HG02852 (cell line): ENCODE measurements at regions not wholly inside any gene's neighbourhood (a gene's known extent, or its start where the extent isn't known, plus 50 kb on each side); places are given as distances from the start of the nearest gene placed in this dataset.
A peak's percentile ranks its signal among the peaks of the same experiment; 100 is the strongest.
"Not testable (repeated sequence)": the region's sequence is repeated elsewhere in the genome, so short reads cannot be mapped to it uniquely, and the experiment has no call there.

Experiments
- ATAC-seq: cut with Tn5 transposase; IDR thresholded peaks from one replicate; pipeline ENCODE4 v1.9.1; 2021; ENCODE audit warnings: mild to moderate bottlenecking, moderate library complexity; ENCODE audit not compliant: unreplicated experiment

GRCh38 chr1:90864681-90865080 lies 147.6 kb upstream of the BARHL2 start:
- no peak for ATAC-seq

DNA sequence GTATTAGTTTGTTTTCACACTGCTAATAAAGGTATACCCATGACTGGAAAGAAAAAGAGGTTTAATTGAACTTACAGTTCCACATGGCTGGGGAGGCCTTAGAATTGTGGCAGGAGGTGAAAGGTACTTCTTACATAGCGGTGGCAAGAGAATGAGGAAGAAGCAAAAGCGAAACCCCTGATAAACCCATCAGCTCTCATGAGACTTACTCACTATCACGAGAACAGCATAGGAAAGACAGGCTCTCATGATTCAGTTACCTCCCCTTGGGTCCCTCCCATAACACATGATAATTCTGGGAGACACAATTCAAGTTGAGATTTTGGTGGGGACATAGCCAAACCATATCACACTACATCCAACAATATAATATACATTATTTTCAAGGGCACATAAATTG lies 145.7 kb upstream of the BARHL2 start:
- ATAC-seq: no peak

- ATAC-seq: not testable (repeated sequence)
Observed at GRCh38 chr1:90861421-90861820, 144.3 kb upstream of the BARHL2 start.

DNA sequence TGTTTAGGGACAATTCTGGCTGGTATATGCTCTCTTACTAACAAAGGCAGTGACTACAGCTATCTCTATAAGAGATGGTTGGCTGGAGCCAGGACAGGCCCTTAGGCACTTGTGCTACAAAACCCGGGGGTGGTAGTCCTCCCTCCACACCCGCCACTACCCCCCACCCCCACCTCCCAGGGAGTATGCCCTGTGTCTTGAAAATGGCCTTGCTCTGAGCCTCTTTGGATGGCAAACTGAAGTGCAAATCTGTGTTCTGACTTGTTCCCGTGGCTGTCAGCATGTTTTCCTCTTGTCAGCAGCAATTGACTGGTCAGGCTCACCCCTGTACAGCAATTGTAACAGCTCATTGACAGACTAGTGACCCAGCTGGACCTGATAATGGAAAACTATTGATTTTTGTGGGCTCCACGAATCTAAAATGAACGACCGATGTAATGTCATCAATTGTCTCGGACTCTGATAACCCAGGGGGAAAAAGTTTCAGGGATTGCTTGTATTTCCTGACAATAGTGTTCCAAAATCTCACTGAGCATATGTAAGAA lies 139.4 kb upstream of the BARHL2 start:
- no peak for ATAC-seq

GRCh38 chr1:90854397-90854924 lies 137.4 kb upstream of the BARHL2 start:
- no peak for ATAC-seq

GRCh38 chr1:90851711-90852050 lies 134.6 kb upstream of the BARHL2 start:
- no peak for ATAC-seq

DNA sequence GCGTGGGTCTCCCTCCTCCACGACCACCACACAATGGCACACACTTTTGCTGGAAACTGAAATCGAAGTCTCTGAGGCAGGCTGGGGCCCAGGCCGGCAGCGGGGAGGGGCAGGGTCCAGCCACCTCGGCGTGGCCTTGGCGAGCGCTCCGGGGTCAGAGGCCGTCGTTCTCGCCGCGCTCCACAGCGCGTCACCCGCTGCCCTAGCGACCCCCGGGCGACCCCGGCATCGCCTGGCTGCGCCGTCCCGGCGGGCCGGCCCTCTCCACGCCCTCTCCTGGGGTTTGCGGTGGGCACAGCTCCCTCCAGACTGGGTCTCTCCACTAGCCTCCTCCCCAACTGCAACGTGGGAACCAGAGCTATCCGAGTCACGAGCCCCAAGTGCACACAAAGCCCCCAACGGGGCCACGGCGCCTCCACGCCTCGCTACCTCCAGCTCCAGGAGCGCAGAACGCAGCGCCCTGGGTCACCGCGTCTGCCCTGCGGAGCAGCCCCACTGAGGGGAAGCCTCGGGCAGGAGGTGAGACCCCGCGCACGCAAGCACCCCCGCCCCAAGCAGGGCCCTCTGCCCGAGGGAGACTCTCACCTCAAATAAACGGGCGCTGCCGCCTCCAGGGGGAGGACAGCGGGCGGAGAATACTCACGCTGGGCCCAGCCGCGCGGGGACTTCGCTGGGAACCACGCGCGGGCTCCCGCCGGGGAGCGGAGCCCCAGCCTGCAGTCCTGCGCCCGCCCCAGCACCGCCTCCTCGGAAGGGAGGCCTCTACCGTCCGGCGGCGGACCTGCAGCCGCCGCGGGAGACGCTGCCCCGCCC lies 134.0 kb upstream of the BARHL2 start:
- ATAC-seq: peak; percentile 98

- ATAC-seq: no peak
Observed at GRCh38 chr1:90850181-90850897, 133.2 kb upstream of the BARHL2 start.

DNA sequence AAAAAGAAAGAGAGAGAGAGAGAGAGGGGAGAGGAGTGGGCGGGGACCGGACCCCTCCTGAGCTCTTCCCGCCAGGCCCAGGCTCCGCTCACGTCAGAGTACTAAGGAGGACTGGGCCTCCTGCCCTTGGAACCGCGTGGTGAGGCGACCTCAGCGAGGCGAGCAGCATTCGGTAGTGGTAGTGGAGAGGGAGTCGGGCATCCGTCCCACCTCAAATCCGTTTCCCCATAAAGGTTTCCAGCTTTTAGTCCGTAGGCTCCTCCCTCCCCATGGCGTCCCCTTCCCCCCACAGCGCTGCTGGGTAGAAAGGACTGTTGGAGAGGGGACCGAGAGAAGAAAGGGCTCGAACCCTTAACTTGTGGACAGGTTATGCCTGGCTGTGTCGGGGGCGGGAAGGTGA lies 124.4 kb upstream of the BARHL2 start:
- no peak for ATAC-seq

DNA sequence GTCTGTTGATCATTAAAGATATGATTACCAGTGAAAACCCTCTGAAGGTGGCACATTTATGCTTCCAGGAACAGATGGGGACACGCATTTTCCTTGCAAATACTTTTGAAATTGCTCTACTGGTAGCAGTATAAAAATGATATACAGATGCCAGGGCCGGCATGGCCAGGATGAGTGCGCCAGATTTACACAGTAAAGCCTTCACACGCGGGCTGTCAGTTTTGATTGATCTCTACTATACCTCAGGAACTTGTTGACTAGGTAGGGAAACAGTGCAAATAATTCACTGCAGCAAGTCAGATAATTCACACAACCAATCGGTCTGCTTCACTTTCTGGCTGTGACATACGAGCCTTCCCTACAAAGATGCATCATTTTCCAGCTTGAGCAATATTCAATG lies 123.2 kb upstream of the BARHL2 start:
- ATAC-seq: no peak

- ATAC-seq: no peak
Observed at GRCh38 chr1:90839323-90839722, 122.2 kb upstream of the BARHL2 start.

GRCh38 chr1:90838720-90839119 lies 121.6 kb upstream of the BARHL2 start:
- no peak for ATAC-seq

DNA sequence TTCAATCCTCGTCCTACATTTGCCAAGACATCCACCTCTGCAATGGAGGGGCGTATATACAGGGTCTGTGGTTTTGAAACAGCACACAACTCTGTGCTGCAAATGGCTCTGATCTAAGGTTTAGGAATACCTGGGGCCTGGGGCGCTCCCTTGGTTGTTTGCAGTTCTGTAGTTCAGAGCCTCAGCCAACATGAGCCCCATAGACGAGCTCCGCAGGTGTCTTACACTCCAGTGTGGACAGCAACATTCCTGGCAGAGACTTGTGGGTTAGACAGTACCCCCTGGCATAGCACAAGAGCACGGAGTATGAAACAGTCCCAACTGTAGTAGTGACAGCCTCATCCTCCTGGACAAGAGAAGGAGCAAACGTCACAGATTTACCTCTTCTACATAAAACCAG lies 120.3 kb upstream of the BARHL2 start:
- ATAC-seq: no peak

DNA sequence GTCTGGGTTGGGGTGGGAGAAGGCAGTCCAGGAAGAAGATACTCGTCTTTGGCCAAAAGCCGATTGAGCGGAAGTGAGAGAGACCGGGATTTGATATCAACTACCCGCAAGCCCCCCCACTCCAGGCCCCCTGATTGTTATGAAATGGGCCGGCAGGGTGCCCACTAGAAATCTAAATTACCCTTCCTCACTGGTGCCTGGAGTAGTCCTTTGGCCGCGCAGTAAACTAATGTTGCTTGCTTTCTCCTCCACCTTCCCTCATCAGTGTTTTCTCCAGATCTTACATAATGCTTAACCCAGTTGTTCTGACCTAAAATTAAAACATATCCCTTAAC lies 119.2 kb upstream of the BARHL2 start:
- no peak for ATAC-seq

GRCh38 chr1:90835661-90836344 lies 118.7 kb upstream of the BARHL2 start:
- ATAC-seq: no peak

GRCh38 chr1:90834886-90835660 lies 118.0 kb upstream of the BARHL2 start:
- no peak for ATAC-seq

DNA sequence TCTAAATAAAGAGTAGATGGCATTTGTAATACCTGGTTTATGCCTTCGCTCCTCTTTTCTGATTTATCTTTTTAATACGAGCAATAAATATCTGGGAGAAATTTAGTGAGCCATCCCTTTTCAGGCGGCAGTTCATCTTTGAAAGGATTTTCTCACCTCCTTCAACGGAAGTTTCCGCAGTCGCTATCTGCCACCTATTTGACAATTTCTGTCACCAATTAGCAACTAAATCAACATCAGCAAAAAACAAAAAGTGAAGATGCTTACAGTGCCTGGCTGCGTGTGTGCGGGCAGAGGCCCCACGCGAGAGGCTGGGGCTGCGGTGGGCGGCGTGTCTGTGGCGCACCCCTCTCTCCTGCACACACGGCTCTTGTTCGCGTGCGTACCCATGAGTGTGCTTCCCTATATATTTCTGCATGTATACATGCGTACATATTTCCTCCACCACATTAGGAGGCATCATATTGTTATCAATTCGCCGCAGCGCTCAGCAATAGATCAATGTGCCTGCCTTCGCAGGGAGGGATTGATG lies 117.3 kb upstream of the BARHL2 start:
- no peak for ATAC-seq

- no peak for ATAC-seq
Observed at GRCh38 chr1:90833466-90834110, 116.5 kb upstream of the BARHL2 start.

DNA sequence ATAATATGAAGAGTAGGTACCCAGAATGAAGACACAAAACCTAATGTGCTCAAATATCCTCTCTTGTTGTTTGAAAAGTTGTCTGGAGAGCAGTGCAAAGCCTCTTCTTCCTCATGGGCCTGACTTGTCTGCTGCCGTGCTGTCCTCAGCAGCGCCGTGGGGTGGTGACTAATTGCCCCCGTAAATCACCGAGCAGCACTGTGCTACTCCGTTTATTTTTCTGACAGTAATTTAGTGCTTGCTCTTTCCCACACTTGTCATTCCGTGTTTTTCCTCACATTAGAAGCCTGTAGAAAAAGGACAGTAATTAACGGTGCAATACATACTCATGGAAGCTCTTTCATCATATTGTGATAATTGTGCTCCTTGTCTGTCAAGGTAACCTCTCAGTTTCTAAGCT lies 114.8 kb upstream of the BARHL2 start:
- no peak for ATAC-seq

DNA sequence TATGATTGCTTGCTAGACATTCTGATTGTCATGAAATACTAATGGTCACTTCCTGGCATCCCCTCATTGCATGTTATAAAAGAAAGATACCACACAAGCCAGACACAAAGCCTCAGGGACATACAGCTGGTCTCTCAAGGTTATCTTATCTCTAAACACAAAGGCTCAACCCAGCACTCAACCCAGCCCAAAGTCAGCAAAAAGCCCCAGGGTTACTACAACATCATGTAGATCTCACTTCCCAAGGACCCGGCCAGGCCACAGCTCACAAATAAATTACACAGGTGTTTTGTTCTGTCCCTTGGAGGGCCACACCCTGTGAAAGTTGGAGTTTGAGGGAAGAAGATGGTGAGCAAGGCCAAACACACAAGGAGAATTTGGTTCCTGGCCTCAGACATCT lies 109.7 kb upstream of the BARHL2 start:
- ATAC-seq: no peak
